ENCODE measurements at regions not wholly inside any gene's neighbourhood (a gene's known extent, or its start where the extent isn't known, plus 50 kb on each side); places are given as distances from the start of the nearest gene placed in this dataset.

DNA sequence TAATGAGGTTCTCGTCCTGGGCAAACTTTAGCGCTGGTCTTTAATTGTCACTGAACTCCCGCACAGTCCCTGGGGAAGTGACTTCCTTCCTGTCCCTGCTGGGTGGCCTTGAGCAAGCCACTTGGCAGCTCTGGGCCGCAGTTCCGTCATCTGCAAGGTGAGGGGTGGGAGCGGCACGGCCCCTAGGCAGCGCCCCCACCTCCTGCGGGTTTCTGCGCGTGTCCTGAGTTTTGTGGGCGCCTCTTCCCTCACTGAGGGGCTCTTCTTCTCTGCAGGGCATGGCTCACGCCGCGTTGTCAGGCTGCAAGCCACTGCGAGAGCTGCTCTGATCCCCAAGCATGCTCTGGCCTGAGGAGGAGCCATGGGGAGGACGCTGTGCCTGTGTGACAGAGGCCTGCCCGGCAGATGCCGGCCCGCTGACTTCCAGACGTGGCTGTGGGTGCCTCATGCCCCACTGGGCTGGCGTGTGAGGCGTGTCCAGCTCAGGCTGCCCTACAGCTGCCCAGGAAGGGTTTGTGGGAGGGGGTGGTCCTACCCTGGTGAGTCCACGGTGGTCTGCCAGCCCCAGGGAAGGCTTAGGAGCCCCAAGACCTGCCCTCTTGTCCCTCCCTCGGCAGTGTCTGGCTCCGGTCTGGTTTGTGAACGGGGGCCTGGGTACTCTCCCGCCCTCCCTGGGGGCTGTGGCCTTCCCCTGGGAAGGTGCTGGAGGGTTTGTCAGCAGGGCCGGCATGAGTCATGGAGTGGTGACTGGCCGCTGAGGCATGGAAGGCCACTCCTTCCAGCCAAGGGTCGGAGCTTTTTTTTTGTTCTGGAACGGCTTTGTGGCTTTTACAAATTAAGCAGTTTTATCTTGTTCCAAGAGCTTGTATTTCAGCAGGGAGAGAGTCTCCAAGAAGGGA is 182.0 kb downstream of the SEC14L1 start (continued):
- TF ChIP-seq, protein P1, sequence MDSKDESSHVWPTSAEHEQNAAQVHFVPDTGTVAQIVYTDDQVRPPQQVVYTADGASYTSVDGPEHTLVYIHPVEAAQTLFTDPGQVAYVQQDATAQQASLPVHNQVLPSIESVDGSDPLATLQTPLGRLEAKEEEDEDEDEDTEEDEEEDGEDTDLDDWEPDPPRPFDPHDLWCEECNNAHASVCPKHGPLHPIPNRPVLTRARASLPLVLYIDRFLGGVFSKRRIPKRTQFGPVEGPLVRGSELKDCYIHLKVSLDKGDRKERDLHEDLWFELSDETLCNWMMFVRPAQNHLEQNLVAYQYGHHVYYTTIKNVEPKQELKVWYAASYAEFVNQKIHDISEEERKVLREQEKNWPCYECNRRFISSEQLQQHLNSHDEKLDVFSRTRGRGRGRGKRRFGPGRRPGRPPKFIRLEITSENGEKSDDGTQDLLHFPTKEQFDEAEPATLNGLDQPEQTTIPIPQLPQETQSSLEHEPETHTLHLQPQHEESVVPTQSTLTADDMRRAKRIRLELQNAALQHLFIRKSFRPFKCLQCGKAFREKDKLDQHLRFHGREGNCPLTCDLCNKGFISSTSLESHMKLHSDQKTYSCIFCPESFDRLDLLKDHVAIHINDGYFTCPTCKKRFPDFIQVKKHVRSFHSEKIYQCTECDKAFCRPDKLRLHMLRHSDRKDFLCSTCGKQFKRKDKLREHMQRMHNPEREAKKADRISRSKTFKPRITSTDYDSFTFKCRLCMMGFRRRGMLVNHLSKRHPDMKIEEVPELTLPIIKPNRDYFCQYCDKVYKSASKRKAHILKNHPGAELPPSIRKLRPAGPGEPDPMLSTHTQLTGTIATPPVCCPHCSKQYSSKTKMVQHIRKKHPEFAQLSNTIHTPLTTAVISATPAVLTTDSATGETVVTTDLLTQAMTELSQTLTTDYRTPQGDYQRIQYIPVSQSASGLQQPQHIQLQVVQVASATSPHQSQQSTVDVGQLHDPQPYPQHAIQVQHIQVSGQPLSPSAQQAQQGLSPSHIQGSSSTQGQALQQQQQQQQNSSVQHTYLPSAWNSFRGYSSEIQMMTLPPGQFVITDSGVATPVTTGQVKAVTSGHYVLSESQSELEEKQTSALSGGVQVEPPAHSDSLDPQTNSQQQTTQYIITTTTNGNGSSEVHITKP (IDR thresholded peaks at IDR 0.05; ENCODE audit: partially characterized antibody): no peak
- TF ChIP-seq HDAC8 (tag; IDR thresholded peaks at IDR 0.05) (no peak), JUND (IDR thresholded peaks at IDR 0.05; ENCODE audit: borderline replicate concordance, low read depth, low read length) (peak; percentile 95), JUND (tag; IDR thresholded peaks at IDR 0.05; ENCODE audit: borderline replicate concordance, low read depth, low read length) (peak; percentile 90; the same call in 2 of the 3 replicates)
